ENCODE measurements at regions not wholly inside any gene's neighbourhood (a gene's known extent, or its start where the extent isn't known, plus 50 kb on each side); places are given as distances from the start of the nearest gene placed in this dataset.

DNA sequence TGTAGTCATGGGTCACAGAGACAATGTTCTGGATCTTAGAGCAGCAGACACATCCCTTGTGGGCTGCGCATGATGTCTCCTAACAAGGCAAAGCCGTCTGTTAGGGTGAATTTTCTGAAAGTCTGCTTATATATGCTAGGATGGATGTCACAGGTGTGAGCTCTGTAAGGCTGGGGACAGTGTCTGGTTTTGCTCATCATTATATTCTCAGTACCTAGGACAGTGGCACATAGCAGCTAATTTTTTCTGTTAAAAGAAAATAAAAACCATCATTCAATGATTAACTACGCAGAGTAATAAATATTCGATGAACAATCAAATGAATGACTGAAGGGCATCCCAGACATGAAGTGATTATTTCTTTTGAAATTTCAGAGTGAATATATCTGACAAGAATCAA is 52.9 kb upstream of the FAM169A start:
- DNase-seq: no peak
- H3K36me3 Mint-ChIP-seq: no peaks in the 10 kb centered on the region
- no peak overlapping the region for H3K27ac Mint-ChIP-seq
- H3K4me1 Mint-ChIP-seq: peaks cover 0 to 6% of the 10 kb centered on the region in 2 donors
- no peak overlapping the region for H3K4me3 Mint-ChIP-seq
- peaks cover 0 to 3% (median 0%) of the 10 kb centered on the region in 3 donors for H3K27me3 Mint-ChIP-seq (ENCODE audit: low read depth in 3 of 3)
- no peaks in the 10 kb centered on the region for H3K9me3 Mint-ChIP-seq

DNA sequence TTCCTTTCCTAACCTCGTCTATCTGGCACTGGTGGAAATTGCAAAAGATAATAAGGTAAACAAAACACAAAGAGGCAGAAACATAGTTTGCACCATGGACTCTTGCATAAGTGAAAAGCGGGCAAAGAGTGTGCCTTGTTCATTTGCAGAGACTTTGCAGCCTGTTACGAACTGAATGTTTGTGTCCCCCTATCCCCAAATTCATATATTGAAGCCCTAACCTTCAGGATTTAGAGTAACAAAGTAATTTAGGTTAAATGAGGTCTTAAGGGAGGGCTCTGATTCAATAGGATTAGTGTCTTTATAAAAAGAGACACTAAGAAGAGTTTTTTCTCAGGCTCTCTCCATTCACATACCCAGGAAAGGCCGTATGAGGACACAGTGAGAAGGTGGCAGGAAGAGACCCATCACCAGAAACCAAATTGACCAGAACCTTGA is 52.1 kb upstream of the FAM169A start:
- no peak for DNase-seq
- Mint-ChIP-seq H3K4me1 (peaks cover 0 to 6% of the 10 kb centered on the region in 2 donors), H3K9me3 (no peaks in the 10 kb centered on the region), H3K4me3 (no peak overlapping the region), H3K36me3 (no peaks in the 10 kb centered on the region), H3K27ac (no peak overlapping the region), H3K27me3 (ENCODE audit: low read depth in 3 of 3) (peaks cover 0 to 3% (median 0%) of the 10 kb centered on the region in 3 donors)

DNA sequence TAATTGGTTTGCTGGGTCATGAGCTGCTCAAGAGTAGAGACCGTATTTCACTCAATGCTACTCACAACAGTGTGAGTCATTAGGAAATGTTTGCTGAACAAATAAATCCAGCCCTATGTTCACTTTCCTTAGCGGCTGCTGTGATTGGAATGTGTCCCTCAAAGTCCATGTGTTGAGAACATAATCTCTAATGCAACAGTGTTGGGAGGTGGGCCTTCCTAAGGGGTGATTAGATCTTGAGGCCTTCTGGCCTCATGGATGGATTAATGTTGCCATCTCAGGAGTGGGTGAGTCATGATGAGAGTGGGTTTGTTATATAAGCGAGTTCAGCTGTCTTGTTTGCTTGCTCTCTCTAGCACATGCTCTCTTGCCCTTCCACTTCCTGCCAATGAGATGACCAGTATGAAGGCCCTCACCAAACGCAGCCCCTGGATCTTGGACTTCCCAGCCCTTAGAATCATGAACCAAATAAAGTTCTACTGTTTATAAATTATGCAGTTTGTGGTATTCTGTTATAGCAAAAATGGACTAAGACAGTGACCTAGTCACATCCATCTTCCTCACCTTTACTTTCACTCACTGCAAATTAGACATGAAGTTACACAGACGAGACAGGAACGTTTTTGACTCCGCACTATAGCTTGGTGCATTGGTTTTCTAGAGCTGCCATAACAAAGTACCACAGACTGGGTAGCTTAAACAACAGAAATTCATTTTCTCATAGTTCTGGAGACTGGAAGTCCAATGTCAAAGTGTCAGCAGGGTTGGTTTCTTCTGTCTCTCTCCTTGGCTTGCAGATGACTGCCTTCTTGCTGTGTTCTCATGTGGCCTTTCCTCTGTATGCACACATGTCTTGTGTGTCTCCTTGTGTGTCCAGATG is 50.9 kb upstream of the FAM169A start:
- peaks cover 0 to 3% (median 0%) of the 10 kb centered on the region in 3 donors for H3K27me3 Mint-ChIP-seq (ENCODE audit: low read depth in 3 of 3)
- no peak overlapping the region for H3K4me3 Mint-ChIP-seq
- peaks cover 0 to 6% of the 10 kb centered on the region in 2 donors for H3K4me1 Mint-ChIP-seq
- H3K9me3 Mint-ChIP-seq: no peaks in the 10 kb centered on the region
- DNase-seq: no peak
- no peak overlapping the region for H3K27ac Mint-ChIP-seq
- H3K36me3 Mint-ChIP-seq: no peaks in the 10 kb centered on the region
